Tibial nerve (tissue), 4 donors: ENCODE measurements at regions not wholly inside any gene's neighbourhood (a gene's known extent, or its start where the extent isn't known, plus 50 kb on each side); places are given as distances from the start of the nearest gene placed in this dataset.

Experiments
- DNase-seq, 2 donors: peaks; one replicate each; pipeline ENCODE4 v3.0.0-alpha.2; 2019; ENCODE audit warnings: low spot score in 2 of 2
- H3K27ac ChIP-seq, 4 donors: fragments of 200-600 bp; sonication (generic) in 3 of 4; one replicate each; pipeline ENCODE4 v1.5.1; 2017 to 2019; ENCODE audit warnings: mild to moderate bottlenecking in 1 of 4
- H3K27me3 ChIP-seq, 2 donors: fragments of 200-600 bp; sonication (generic) in 1 of 2; one replicate each; pipeline versions ENCODE4 v1.5.1 to v1.6.0; 2017 to 2019
- H3K36me3 ChIP-seq, 3 donors: fragments of 200-600 bp; sonication (generic); one replicate each; pipeline ENCODE4 v1.5.1; 2018 to 2019
- H3K4me1 ChIP-seq, 4 donors: fragments of 200-600 bp; sonication (generic) in 3 of 4; one replicate each; pipeline ENCODE4 v1.5.1; 2017 to 2019
- H3K4me3 ChIP-seq, 4 donors: fragments of 200-600 bp; sonication (generic) in 3 of 4; one replicate each; pipeline ENCODE4 v1.5.1; 2017 to 2019; ENCODE audit warnings: mild to moderate bottlenecking in 1 of 4, moderate library complexity in 1 of 4
- H3K9me3 ChIP-seq, 4 donors: fragments of 200-600 bp; sonication (generic) in 3 of 4; one replicate each; pipeline ENCODE4 v1.5.1; 2017 to 2019
- CTCF ChIP-seq, 5 experiments: fragments of 200-600 bp in 3 of 5; fragments of 450-650 bp in 2 of 5; sonication (generic) in 3 of 5; IDR thresholded peaks; one replicate each; pipeline ENCODE4 v1.5.1; 2016 to 2019; ENCODE audit warnings: antibody characterized with exemption in 5 of 5, mild to moderate bottlenecking in 3 of 5, moderate library complexity in 2 of 5
- EP300 ChIP-seq, 2 donors: sonication (generic); formaldehyde crosslinking; IDR thresholded peaks; one replicate each; pipeline ENCODE4 v1.6.1; 2017; ENCODE audit warnings: antibody characterized with exemption in 2 of 2, mild to moderate bottlenecking in 1 of 2
- POLR2A ChIP-seq, 2 donors: fragments of 450-650 bp; IDR thresholded peaks; one replicate each; pipeline ENCODE4 v1.6.1; 2017; ENCODE audit warnings: antibody characterized with exemption in 2 of 2, mild to moderate bottlenecking in 2 of 2, moderate library complexity in 2 of 2
- WGBS, 2 donors: methylation state at CpG; one replicate each; pipeline ENCODE4 v1.1.5; 2018; 5-methylcytosine and 5-hydroxymethylcytosine counted together

- no peak for DNase-seq
- H3K9me3 ChIP-seq, result no peaks in the 10 kb centered on the region
- no peak overlapping the region for H3K27ac ChIP-seq
- H3K27me3 ChIP-seq, result no peaks in the 10 kb centered on the region
- WGBS, 2 donors, result 28 to 37% methylated on average over 2 of the region's 2 CpGs
- H3K4me1 ChIP-seq, result no peaks in the 10 kb centered on the region
- H3K36me3 ChIP-seq, result no peaks in the 10 kb centered on the region
- TF ChIP-seq POLR2A (IDR thresholded peaks at IDR 0.05) (no peak), CTCF (IDR thresholded peaks at IDR 0.05) (no peak), EP300 (IDR thresholded peaks at IDR 0.05) (no peak)
- H3K4me3 ChIP-seq, result no peak overlapping the region
These were observed 201.6 kb downstream of the SATB1 start for GRCh38 chr3:18223571-18223970.

GRCh38 chr3:18222686-18223085, 202.5 kb downstream of the SATB1 start:
- Histone ChIP-seq H3K27ac (no peak overlapping the region), H3K4me1 (no peaks in the 10 kb centered on the region), H3K9me3 (no peaks in the 10 kb centered on the region), H3K27me3 (no peaks in the 10 kb centered on the region), H3K4me3 (no peak overlapping the region), H3K36me3 (no peaks in the 10 kb centered on the region)
- WGBS, 2 donors, result 46 to 55% methylated on average over 4 of the region's 4 CpGs
- no peak for DNase-seq
- TF ChIP-seq CTCF (IDR thresholded peaks at IDR 0.05) (no peak), POLR2A (IDR thresholded peaks at IDR 0.05) (no peak), EP300 (IDR thresholded peaks at IDR 0.05) (no peak)

- Histone ChIP-seq H3K27ac (no peak overlapping the region), H3K9me3 (no peaks in the 10 kb centered on the region), H3K4me3 (no peak overlapping the region), H3K4me1 (no peaks in the 10 kb centered on the region), H3K36me3 (no peaks in the 10 kb centered on the region), H3K27me3 (no peaks in the 10 kb centered on the region)
- no peak for DNase-seq
- WGBS, 2 donors, result 53 to 64% methylated on average over 7 of the region's 7 CpGs
- TF ChIP-seq EP300 (IDR thresholded peaks at IDR 0.05) (no peak), CTCF (IDR thresholded peaks at IDR 0.05) (no peak), POLR2A (IDR thresholded peaks at IDR 0.05) (no peak)
These were observed 207.5 kb downstream of the SATB1 start for GRCh38 chr3:18217507-18218174.

- TF ChIP-seq CTCF (IDR thresholded peaks at IDR 0.05) (no peak), EP300 (IDR thresholded peaks at IDR 0.05) (no peak), POLR2A (IDR thresholded peaks at IDR 0.05) (no peak)
- 74 to 77% methylated on average over 3 of the region's 3 CpGs for WGBS, 2 donors
- Histone ChIP-seq H3K27ac (no peak overlapping the region), H3K36me3 (no peaks in the 10 kb centered on the region), H3K4me1 (no peaks in the 10 kb centered on the region), H3K9me3 (no peaks in the 10 kb centered on the region), H3K27me3 (no peaks in the 10 kb centered on the region), H3K4me3 (no peak overlapping the region)
- DNase-seq, result no peak
These were observed 208.1 kb downstream of the SATB1 start for GRCh38 chr3:18216996-18217395.

- no peak overlapping the region for H3K27ac ChIP-seq
- TF ChIP-seq POLR2A (IDR thresholded peaks at IDR 0.05), result no peak
- TF ChIP-seq EP300 (IDR thresholded peaks at IDR 0.05), result no peak
- no peak for TF ChIP-seq CTCF (IDR thresholded peaks at IDR 0.05)
- no peaks in the 10 kb centered on the region for H3K27me3 ChIP-seq
- no peak overlapping the region for H3K4me3 ChIP-seq
- no peaks in the 10 kb centered on the region for H3K4me1 ChIP-seq
- DNase-seq, result no peak
- no peaks in the 10 kb centered on the region for H3K9me3 ChIP-seq
- no peaks in the 10 kb centered on the region for H3K36me3 ChIP-seq
These were observed 209.5 kb downstream of the SATB1 start for GRCh38 chr3:18215639-18216038.
